GM21576 (cell line): ENCODE measurements at regions not wholly inside any gene's neighbourhood (a gene's known extent, or its start where the extent isn't known, plus 50 kb on each side); places are given as distances from the start of the nearest gene placed in this dataset.
"Not testable (repeated sequence)": the region's sequence is repeated elsewhere in the genome, so short reads cannot be mapped to it uniquely, and the experiment has no call there.

Source experiments
- ATAC-seq: cut with Tn5 transposase; IDR thresholded peaks from one replicate; pipeline ENCODE4 v1.9.1; 2021; ENCODE audit warnings: mild to moderate bottlenecking, moderate library complexity; ENCODE audit not compliant: unreplicated experiment

DNA sequence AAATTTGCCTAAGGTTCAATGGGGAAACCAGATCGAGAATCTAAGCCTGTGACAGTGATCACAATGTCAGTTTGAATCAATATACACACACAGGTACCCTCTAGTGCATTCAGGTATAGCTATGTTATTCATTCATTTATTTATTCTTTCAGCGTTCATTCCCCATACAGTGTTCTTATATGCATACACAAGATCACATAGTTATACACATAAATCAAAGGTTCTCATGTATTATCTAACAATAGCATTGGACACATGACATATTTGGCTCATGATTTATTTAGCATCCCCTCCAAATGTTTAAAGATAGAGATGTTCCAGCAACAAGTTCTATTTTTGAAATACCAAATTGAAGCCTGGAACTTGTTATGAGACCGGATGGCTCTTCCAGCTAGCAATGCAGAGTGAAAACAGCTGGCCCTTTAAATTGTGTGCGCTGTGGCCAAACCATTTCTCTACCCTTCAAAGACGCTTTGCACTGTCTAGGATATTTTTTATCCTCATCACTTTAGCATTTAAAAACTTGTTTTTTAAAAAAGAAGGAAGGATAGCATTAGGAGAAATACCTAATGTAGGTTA is 131.0 kb downstream of the ATXN3L start:
- no peak for ATAC-seq

DNA sequence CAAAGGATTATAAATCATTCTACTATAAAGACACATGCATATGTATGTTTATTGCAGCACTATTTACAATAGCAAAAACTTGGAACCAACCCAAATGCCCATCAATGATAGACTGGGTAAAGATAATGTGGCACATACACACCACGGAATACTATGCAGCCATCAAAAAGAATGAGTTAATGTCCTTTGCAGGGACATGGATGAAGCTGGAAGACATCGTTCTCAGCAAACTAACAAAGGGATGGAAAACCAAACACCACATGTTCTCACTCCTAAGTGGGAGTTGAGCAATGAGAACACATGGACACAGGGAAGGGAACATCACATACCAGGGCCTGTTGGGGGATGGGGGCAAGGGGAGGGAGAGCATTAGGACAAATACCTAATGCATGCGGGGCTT is 133.2 kb downstream of the ATXN3L start:
- ATAC-seq = not testable (repeated sequence)

- no peak for ATAC-seq
Observed at GRCh38 chrX:13180807-13181206, 136.4 kb upstream of the FAM9C start.

- no peak for ATAC-seq
Observed at GRCh38 chrX:13179586-13179985, 135.2 kb upstream of the FAM9C start.

GRCh38 chrX:13179100-13179499 is 134.7 kb upstream of the FAM9C start:
- ATAC-seq = no peak

- ATAC-seq = no peak
Observed at GRCh38 chrX:13177921-13178566, 133.6 kb upstream of the FAM9C start.

GRCh38 chrX:13175056-13175455 is 130.6 kb upstream of the FAM9C start:
- no peak for ATAC-seq

- ATAC-seq = no peak
Observed at GRCh38 chrX:13170966-13171558, 126.6 kb upstream of the FAM9C start.

- no peak for ATAC-seq
Observed at GRCh38 chrX:13169684-13170083, 125.3 kb upstream of the FAM9C start.

DNA sequence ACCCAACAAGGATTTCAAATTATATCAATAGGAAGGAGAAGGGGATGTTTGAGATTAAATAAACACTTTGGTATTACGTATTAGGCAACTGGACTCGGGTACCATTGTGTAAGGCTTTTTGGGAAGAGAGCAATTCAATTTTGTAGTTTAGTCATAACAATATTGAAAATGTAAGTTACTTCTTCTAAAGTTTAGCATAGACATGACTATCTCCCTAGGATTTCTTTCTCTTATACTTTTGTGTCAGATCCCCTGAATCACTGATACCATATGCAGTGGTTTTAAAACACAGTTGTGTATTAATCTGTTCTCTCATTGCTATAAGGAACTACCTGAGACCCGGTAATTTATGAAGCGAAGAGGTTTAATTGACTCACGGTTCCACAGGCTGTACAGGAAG is 123.8 kb upstream of the FAM9C start:
- ATAC-seq = no peak

- ATAC-seq = no peak
Observed at GRCh38 chrX:13167481-13168231, 123.2 kb upstream of the FAM9C start.

- no peak for ATAC-seq
Observed at GRCh38 chrX:13165266-13166189, 121.1 kb upstream of the FAM9C start.

DNA sequence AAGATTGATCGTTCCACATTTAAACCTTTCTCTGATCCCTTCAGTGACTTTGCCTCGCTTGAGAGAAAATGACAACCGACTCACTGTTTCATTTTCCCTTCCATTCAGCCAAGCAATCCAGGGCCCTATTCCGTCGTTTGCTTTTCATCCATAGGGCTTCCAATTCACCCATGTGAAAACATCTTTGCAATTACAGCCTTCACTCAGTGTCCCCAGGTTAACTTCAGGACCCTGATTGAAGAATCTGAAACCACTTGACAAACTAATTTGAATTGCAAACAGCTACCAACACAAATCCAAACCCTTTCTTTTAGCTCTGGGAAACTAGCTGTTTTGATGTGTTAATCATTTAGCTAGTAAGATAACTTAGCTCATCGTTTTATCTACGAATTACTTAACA is 120.2 kb upstream of the FAM9C start:
- no peak for ATAC-seq

GRCh38 chrX:13162772-13163410 is 118.5 kb upstream of the FAM9C start:
- no peak for ATAC-seq

- ATAC-seq = no peak
Observed at GRCh38 chrX:13159886-13160285, 115.5 kb upstream of the FAM9C start.

DNA sequence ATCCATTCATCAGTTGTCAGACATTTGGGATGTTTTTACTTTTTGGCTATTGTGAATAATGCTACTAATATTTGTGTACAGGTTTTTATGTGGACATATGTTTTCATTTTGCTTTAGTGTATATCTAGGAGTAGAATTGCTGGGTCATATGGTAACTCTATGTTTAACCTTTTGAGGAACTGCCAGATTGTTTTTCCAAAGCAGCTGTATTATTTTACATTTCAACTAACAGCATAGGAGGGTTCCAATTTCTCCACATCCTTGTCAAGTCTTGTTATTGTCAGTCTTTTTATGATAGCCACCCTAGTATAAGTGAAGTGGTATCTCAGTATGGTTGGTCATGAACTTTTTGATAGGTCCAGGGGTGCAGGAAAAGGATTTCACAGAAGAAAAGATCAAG is 114.5 kb upstream of the FAM9C start:
- ATAC-seq = no peak

GRCh38 chrX:13155550-13155949 is 111.1 kb upstream of the FAM9C start:
- ATAC-seq = not testable (repeated sequence)

DNA sequence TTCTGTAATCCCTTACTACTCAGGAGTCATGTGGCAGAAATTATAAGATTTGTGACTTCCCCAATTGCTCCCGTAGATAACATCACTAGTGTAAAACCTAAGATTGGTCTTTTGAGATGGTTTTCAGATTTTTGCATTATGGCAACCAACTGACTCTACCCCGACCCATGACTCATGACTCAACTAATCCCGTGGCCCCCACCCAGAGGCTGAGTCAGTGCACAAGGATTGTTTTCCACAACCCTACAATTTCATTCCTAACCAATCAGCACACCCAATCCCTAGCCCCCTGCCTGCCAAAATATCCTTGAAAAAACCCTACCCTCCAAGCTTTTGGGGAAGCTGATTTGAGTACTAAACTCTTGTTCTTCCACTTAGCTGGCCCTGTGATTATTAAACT is 109.4 kb upstream of the FAM9C start:
- ATAC-seq = no peak

- no peak for ATAC-seq
Observed at GRCh38 chrX:13152518-13153185, 108.2 kb upstream of the FAM9C start.
